IMR-90 (cell line): ENCODE measurements at regions not wholly inside any gene's neighbourhood (a gene's known extent, or its start where the extent isn't known, plus 50 kb on each side); places are given as distances from the start of the nearest gene placed in this dataset.

ENCODE experiments used
- ATAC-seq: fragments of 200-7000 bp; cut with Tn5 transposase; 2 replicates; pipeline ENCODE4 v1.9.1; 2020; ENCODE audit warnings: low read depth, mild to moderate bottlenecking, moderate library complexity
- BruUV-seq: library from RNA; stranded (reverse); fragments of 400-500 nt; replicated peaks from 2 replicates; lab custom pipeline; 2021; lab: Mats Ljungman, UMichigan
- CTCF ChIA-PET: fragments of 300-600 bp; formaldehyde crosslinking; extraction: SDS; loops from one replicate; lab custom pipeline; 2021; ENCODE audit warnings: antibody characterized with exemption; lab: Yijun Ruan, JAX
- POLR2A ChIA-PET: fragments of 300-600 bp; sonication (Branson Sonifier 250); formaldehyde crosslinking; loops from one replicate; lab custom pipeline; 2022; ENCODE audit warnings: antibody characterized with exemption; ENCODE audit not compliant: unreplicated experiment; lab: Charles Lee
- DNase-seq: peaks from one replicate; pipeline ENCODE4 v3.0.0; 2013
- H2AFZ ChIP-seq: replicated peaks from 2 replicates; pipeline ENCODE3; 2013; ENCODE audit warnings: low read length, mild to moderate bottlenecking; ENCODE audit not compliant: poor library complexity
- H2AK5ac ChIP-seq: 2 replicates; pipeline ENCODE4 v1.6.1; 2013; ENCODE audit warnings: low read depth, low read length, inconsistent platforms
- H2AK9ac ChIP-seq: replicated peaks from 2 replicates; pipeline ENCODE3; 2013; ENCODE audit warnings: mild to moderate bottlenecking, low read depth, low read length, moderate library complexity; ENCODE audit not compliant: poor library complexity
- H2BK120ac ChIP-seq: 2 replicates; pipeline ENCODE4 v1.6.1; 2013; ENCODE audit warnings: low read depth, low read length, inconsistent platforms
- H2BK15ac ChIP-seq: 3 replicates; pipeline ENCODE4 v1.6.1; 2013; ENCODE audit warnings: low read depth, low read length, inconsistent platforms
- H2BK20ac ChIP-seq: 2 replicates; pipeline ENCODE4 v1.6.1; 2013; ENCODE audit warnings: low read depth, mild to moderate bottlenecking, inconsistent platforms, low read length, moderate library complexity
- H2BK5ac ChIP-seq: 2 replicates; pipeline ENCODE4 v1.6.1; 2013; ENCODE audit warnings: mild to moderate bottlenecking, low read depth, low read length, inconsistent platforms; ENCODE audit not compliant: poor library complexity, severe bottlenecking
- H3K14ac ChIP-seq: replicated peaks from 2 replicates; pipeline ENCODE4 v1.6.1; 2013; ENCODE audit warnings: low read depth, low read length, inconsistent platforms
- H3K18ac ChIP-seq: 2 replicates; pipeline ENCODE4 v1.6.1; 2013; ENCODE audit warnings: low read depth, low read length, control low read depth
- H3K23ac ChIP-seq: 2 replicates; pipeline ENCODE4 v1.6.1; 2013; ENCODE audit warnings: low read depth, low read length, inconsistent platforms
- H3K27ac ChIP-seq: 2 replicates; pipeline ENCODE4 v1.5.1; 2013; ENCODE audit warnings: mild to moderate bottlenecking, control low read depth, low read length; ENCODE audit not compliant: insufficient read depth
- H3K27me3 ChIP-seq: 2 replicates; pipeline ENCODE4 v1.6.1; 2013; ENCODE audit warnings: low read length; ENCODE audit not compliant: control insufficient read depth, insufficient read depth
- H3K36me3 ChIP-seq: 2 replicates; pipeline ENCODE4 v1.6.1; 2013; ENCODE audit warnings: low read length, mixed read lengths; ENCODE audit not compliant: control insufficient read depth, insufficient read depth
- H3K4ac ChIP-seq: 2 replicates; pipeline ENCODE4 v1.6.1; 2013; ENCODE audit warnings: low read depth, low read length, inconsistent platforms
- H3K4me1 ChIP-seq: 2 replicates; pipeline ENCODE4 v1.6.1; 2013; ENCODE audit warnings: low read length, mixed read lengths; ENCODE audit not compliant: control insufficient read depth, insufficient read depth
- H3K4me2 ChIP-seq: 2 replicates; pipeline ENCODE4 v1.6.1; 2013; ENCODE audit warnings: low read depth, mild to moderate bottlenecking, control low read depth, low read length, moderate library complexity
- H3K4me3 ChIP-seq: 2 replicates; pipeline ENCODE4 v1.5.1; 2013; ENCODE audit warnings: low read depth, mild to moderate bottlenecking, control low read depth, low read length, moderate library complexity; ENCODE audit not compliant: insufficient read depth
- H3K56ac ChIP-seq: 2 replicates; pipeline ENCODE4 v1.6.1; 2013; ENCODE audit warnings: low read length, inconsistent platforms; ENCODE audit not compliant: insufficient read depth; ENCODE audit errors: extremely low read depth
- H3K79me1 ChIP-seq, 2 experiments: 2 replicates each; pipeline ENCODE4 v1.6.1; 2013; ENCODE audit warnings: low read length in 2 of 2, inconsistent platforms in 1 of 2, low read depth in 1 of 2
- H3K9ac ChIP-seq: 2 replicates; pipeline ENCODE4 v1.6.1; 2013; ENCODE audit warnings: low read depth, low read length, control low read depth
- H3K9me1 ChIP-seq: 2 replicates; pipeline ENCODE4 v1.6.1; 2013; ENCODE audit warnings: low read length, inconsistent platforms; ENCODE audit not compliant: insufficient read depth
- H3K9me3 ChIP-seq: 2 replicates; pipeline ENCODE4 v1.6.1; 2013; ENCODE audit warnings: low read length; ENCODE audit not compliant: control insufficient read depth, insufficient read depth
- H4K20me1 ChIP-seq: 2 replicates; pipeline ENCODE4 v1.6.1; 2013; ENCODE audit warnings: low read length, inconsistent platforms; ENCODE audit not compliant: insufficient read depth
- H4K5ac ChIP-seq: 2 replicates; pipeline ENCODE4 v1.6.1; 2013; ENCODE audit warnings: mild to moderate bottlenecking, low read depth, low read length, control low read depth
- H4K8ac ChIP-seq, 2 experiments: 2 replicates each; pipeline ENCODE4 v1.6.1; 2013; ENCODE audit warnings: low read depth in 2 of 2, low read length in 2 of 2, control low read depth in 1 of 2, inconsistent platforms in 1 of 2
- H4K91ac ChIP-seq: 2 replicates; pipeline ENCODE4 v1.6.1; 2013; ENCODE audit warnings: low read depth, low read length, inconsistent platforms; ENCODE audit not compliant: insufficient read depth
- BHLHE40 ChIP-seq: fragments of 150-350 bp; IDR thresholded peaks from 2 replicates; pipeline ENCODE4 v1.6.1; 2016; ENCODE audit warnings: mild to moderate bottlenecking, low read depth, low read length
- CEBPB ChIP-seq: IDR thresholded peaks from 2 replicates; pipeline ENCODE4 v1.6.1; 2012; ENCODE audit warnings: low read depth, low read length, improper control_type of control experiment
- CHD1 ChIP-seq: IDR thresholded peaks from 2 replicates; pipeline ENCODE4 v1.6.1; 2012; ENCODE audit warnings: low read depth, low read length, improper control_type of control experiment
- CTCF ChIP-seq: conservative IDR thresholded peaks from 2 replicates; pipeline ENCODE4 v1.5.1; 2012; ENCODE audit warnings: mild to moderate bottlenecking, low read depth, low read length, improper control_type of control experiment
- ELK1 ChIP-seq: fragments of 150-350 bp; IDR thresholded peaks from 2 replicates; pipeline ENCODE4 v1.6.1; 2016; ENCODE audit warnings: low read depth, mild to moderate bottlenecking, low read length, moderate library complexity, borderline replicate concordance
- FOS ChIP-seq: fragments of 150-350 bp; IDR thresholded peaks from 2 replicates; pipeline ENCODE4 v1.6.1; 2016; ENCODE audit warnings: low read depth, low read length
- MAFK ChIP-seq: IDR thresholded peaks from 2 replicates; pipeline ENCODE4 v1.6.1; 2012; ENCODE audit warnings: low read depth, low read length, improper control_type of control experiment
- MAZ ChIP-seq: IDR thresholded peaks from 2 replicates; pipeline ENCODE4 v1.6.1; 2012; ENCODE audit warnings: low read depth, mild to moderate bottlenecking, low read length, improper control_type of control experiment, moderate library complexity, borderline replicate concordance
- MXI1 ChIP-seq: IDR thresholded peaks from 2 replicates; pipeline ENCODE4 v1.6.1; 2012; ENCODE audit warnings: low read depth, mild to moderate bottlenecking, low read length, moderate library complexity, borderline replicate concordance
- NFE2L2 ChIP-seq: fragments of 150-350 bp; IDR thresholded peaks from 2 replicates; pipeline ENCODE4 v1.6.1; 2016; ENCODE audit warnings: low read depth, mild to moderate bottlenecking, low read length
- POLR2A ChIP-seq: IDR thresholded peaks from 2 replicates; pipeline ENCODE4 v1.6.1; 2012; ENCODE audit warnings: mild to moderate bottlenecking, low read depth, low read length
- RAD21 ChIP-seq: IDR thresholded peaks from 2 replicates; pipeline ENCODE4 v1.6.1; 2012; ENCODE audit warnings: low read length, improper control_type of control experiment
- RCOR1 ChIP-seq: IDR thresholded peaks from 2 replicates; pipeline ENCODE4 v1.6.1; 2012; ENCODE audit warnings: mild to moderate bottlenecking, low read length, improper control_type of control experiment; ENCODE audit not compliant: insufficient replicate concordance
- RFX5 ChIP-seq: IDR thresholded peaks from 2 replicates; pipeline ENCODE4 v1.8.0; 2012; ENCODE audit warnings: low read depth, mild to moderate bottlenecking, low read length, moderate library complexity
- SMC3 ChIP-seq: fragments of 150-350 bp; IDR thresholded peaks from 2 replicates; pipeline ENCODE4 v1.6.1; 2016; ENCODE audit warnings: low read depth, mild to moderate bottlenecking, antibody characterized with exemption, low read length, moderate library complexity
- USF2 ChIP-seq: fragments of 150-350 bp; IDR thresholded peaks from 2 replicates; pipeline ENCODE4 v1.6.1; 2017; ENCODE audit warnings: mild to moderate bottlenecking, antibody characterized with exemption, low read length, low read depth
- WGBS, 2 experiments: methylation state at CpG; one replicate each; pipeline versions ENCODE4 v1.1.5 to v1.1.7; 2013; ENCODE audit warnings: missing lambda C conversion rate in 2 of 2; ENCODE audit not compliant: insufficient read length in 1 of 2; ENCODE audit errors: extremely low coverage in 2 of 2; 5-methylcytosine and 5-hydroxymethylcytosine counted together
- dilution Hi-C: fragments of 300-500 bp; cut with HindIII; formaldehyde crosslinking; loops from one replicate; pipeline ENCODE4 v1.14.3; 2018; ENCODE audit warnings: low sequenced_read_pairs; ENCODE audit not compliant: unreplicated experiment
- in situ Hi-C: fragments of 300-500 bp; cut with MboI; formaldehyde crosslinking; loops from 3 replicates; pipeline ENCODE4 v1.14.3; 2019; ENCODE audit warnings: low sequenced_read_pairs, inconsistent platforms, mixed read lengths
- intact Hi-C: fragments of 100-400 bp; cut with micrococcal nuclease; formaldehyde crosslinking; loops from 2 replicates; pipeline ENCODE4 v1.10.0; 2022

- no peak overlapping the region for H3K18ac ChIP-seq
- H3K9me1 ChIP-seq, result no peaks in the 10 kb centered on the region
- H2AFZ ChIP-seq, result no peak overlapping the region
- ChIA-PET POLR2A (no interaction called here), CTCF (no interaction called here)
- H3K23ac ChIP-seq, result no peak overlapping the region
- H2BK15ac ChIP-seq, result no peak overlapping the region
- H3K9me3 ChIP-seq, result peaks cover 2% of the 10 kb centered on the region; the same call in 1 of the 2 replicates
- no peak overlapping the region for H3K4me2 ChIP-seq
- H3K36me3 ChIP-seq, result no peaks in the 10 kb centered on the region
- no peak overlapping the region for H2BK120ac ChIP-seq
- intact Hi-C loops, result no loop called here
- H3K27ac ChIP-seq, result no peak overlapping the region
- no peak overlapping the region for H3K9ac ChIP-seq
- H4K8ac ChIP-seq, result no peak overlapping the region
- no peaks in the 10 kb centered on the region for H4K20me1 ChIP-seq
- ATAC-seq (no peak), DNase-seq (no peak)
- no TSS peak for BruUV-seq
- H3K56ac ChIP-seq, result no peak overlapping the region
- no peaks in the 10 kb centered on the region for H3K4me1 ChIP-seq
- no peak overlapping the region for H4K91ac ChIP-seq
- H4K5ac ChIP-seq, result no peak overlapping the region
- in situ Hi-C loops, result no loop called here
- WGBS, 2 experiments, result no CpG with 5 or more reads among the region's 7 CpGs
- H2BK20ac ChIP-seq, result no peak overlapping the region
- H2AK5ac ChIP-seq, result no peak overlapping the region
- H3K4me3 ChIP-seq, result no peak overlapping the region
- H3K4ac ChIP-seq, result no peak overlapping the region
- no peak overlapping the region for H2BK5ac ChIP-seq
- no peaks in the 10 kb centered on the region for H3K27me3 ChIP-seq
- H3K79me1 ChIP-seq, result no peaks in the 10 kb centered on the region
- no peak overlapping the region for H2AK9ac ChIP-seq
- dilution Hi-C loops, result no loop called here
- H3K14ac ChIP-seq, result no peak overlapping the region
- TF ChIP-seq CTCF (no peak), MAZ (no peak), CHD1 (no peak), FOS (no peak), NFE2L2 (no peak), MAFK (no peak), USF2 (no peak), RAD21 (no peak), SMC3 (no peak), RFX5 (no peak), BHLHE40 (no peak), MXI1 (no peak), POLR2A (no peak), CEBPB (no peak), ELK1 (no peak), RCOR1 (no peak)
These were observed 765.3 kb upstream of the GRIA3 start for GRCh38 chrX:122418758-122419157.
